Adrenal gland (tissue), 9 donors: ENCODE measurements at regions not wholly inside any gene's neighbourhood (a gene's known extent, or its start where the extent isn't known, plus 50 kb on each side); places are given as distances from the start of the nearest gene placed in this dataset.

ENCODE experiments used
- DNase-seq, 7 donors: peaks; one replicate each; pipeline ENCODE4 v3.0.0-alpha.2; 2019 to 2020
- H3K27ac ChIP-seq, 5 donors: fragments of 200-600 bp; sonication (generic) in 4 of 5; 1 replicate in 3 of 5; 2 replicates in 2 of 5; pipeline versions ENCODE4 v1.5.1 to v1.8.0; 2016 to 2020; ENCODE audit warnings: mild to moderate bottlenecking in 1 of 5
- H3K27me3 ChIP-seq: fragments of 200-600 bp; 2 replicates; pipeline ENCODE4 v1.8.0; 2021
- H3K36me3 ChIP-seq, 2 donors: fragments of 200-600 bp; replicated peaks in 1 of 2; 1 replicate in 1 of 2; 2 replicates in 1 of 2; pipeline versions ENCODE4 v1.5.1 to v1.8.0; 2018 to 2022
- H3K4me1 ChIP-seq, 2 donors: fragments of 200-600 bp; replicated peaks in 1 of 2; 1 replicate in 1 of 2; 2 replicates in 1 of 2; pipeline versions ENCODE4 v1.5.1 to v1.8.0; 2018 to 2021
- H3K4me3 ChIP-seq, 4 donors: fragments of 200-600 bp; sonication (generic) in 3 of 4; one replicate each; pipeline ENCODE4 v1.5.1; 2016 to 2018
- H3K9me3 ChIP-seq, 3 donors: fragments of 200-600 bp; sonication (generic) in 1 of 3; replicated peaks in 1 of 3; 1 replicate in 2 of 3; 2 replicates in 1 of 3; pipeline versions ENCODE4 v1.5.1 to v1.8.0; 2016 to 2021
- CTCF ChIP-seq, 6 experiments: fragments of 450-650 bp in 4 of 6; fragments of 200-600 bp in 2 of 6; sonication (generic) in 1 of 6; IDR thresholded peaks; 1 replicate in 5 of 6; 2 replicates in 1 of 6; pipeline versions ENCODE4 v1.5.1 to v1.8.0; 2016 to 2021; ENCODE audit warnings: antibody characterized with exemption in 6 of 6, mild to moderate bottlenecking in 2 of 6, moderate library complexity in 1 of 6
- POLR2A ChIP-seq, 2 donors: fragments of 450-650 bp; IDR thresholded peaks; one replicate each; pipeline ENCODE4 v1.6.1; 2017; ENCODE audit warnings: antibody characterized with exemption in 2 of 2, mild to moderate bottlenecking in 2 of 2, moderate library complexity in 1 of 2
- WGBS, 4 donors: extraction: QIAGEN DNeasy Blood & Tissue Kit in 2 of 4; methylation state at CpG; one replicate each; pipeline versions ENCODE4 v1.1.5 to v1.1.7; 2013 to 2017; 5-methylcytosine and 5-hydroxymethylcytosine counted together
- intact Hi-C, 2 donors: fragments of 100-400 bp; cut with DNase I; formaldehyde crosslinking; loops; one replicate each; pipeline versions ENCODE4 v1.14.1 to v1.15.0; 2022 to 2023
- donor health status: healthy with polysubstance abuse.
- donor health status: Bipolar disorder and iron deficiency.
- donor health status: DM: yes; HTN: yes; CAD: no.
- donor health status: DM: no; HTN: no; CAD: no.
- donor health status: DM: no; HTN: no; CAD: no.

- Histone ChIP-seq H3K9me3 (no peaks in the 10 kb centered on the region), H3K4me3 (no peak overlapping the region), H3K36me3 (no peaks in the 10 kb centered on the region), H3K27ac (no peak overlapping the region), H3K4me1 (peaks cover 0 to 10% of the 10 kb centered on the region in 2 donors), H3K27me3 (no peaks in the 10 kb centered on the region)
- no peak for TF ChIP-seq POLR2A (IDR thresholded peaks at IDR 0.05)
- no peak for TF ChIP-seq CTCF (IDR thresholded peaks at IDR 0.05)
- 63 to 77% (median 69%) methylated on average over 1 of the region's 1 CpG for WGBS, 4 donors
- no peak for DNase-seq
- intact Hi-C loops, result no loop called here
These were observed 155.6 kb upstream of the VLDLR start for GRCh38 chr9:2465921-2466460.

GRCh38 chr9:2466703-2467102, 154.9 kb upstream of the VLDLR start:
- intact Hi-C loops, result no loop called here
- Histone ChIP-seq H3K36me3 (no peaks in the 10 kb centered on the region), H3K27ac (no peak overlapping the region), H3K9me3 (no peaks in the 10 kb centered on the region), H3K4me3 (no peak overlapping the region), H3K4me1 (peaks cover 0 to 10% of the 10 kb centered on the region in 2 donors), H3K27me3 (no peaks in the 10 kb centered on the region)
- no peak for DNase-seq
- no peak for TF ChIP-seq POLR2A (IDR thresholded peaks at IDR 0.05)
- TF ChIP-seq CTCF (IDR thresholded peaks at IDR 0.05), result no peak
- WGBS, 4 donors, result 74 to 84% (median 77%) methylated on average over 6 of the region's 6 CpGs

- intact Hi-C loops, result no loop called here
- DNase-seq, result peak; percentile 27 to 73 (median 32)
- no peaks in the 10 kb centered on the region for H3K9me3 ChIP-seq
- peaks cover 0 to 10% of the 10 kb centered on the region in 2 donors for H3K4me1 ChIP-seq
- no peak overlapping the region for H3K4me3 ChIP-seq
- no peak overlapping the region for H3K27ac ChIP-seq
- H3K36me3 ChIP-seq, result no peaks in the 10 kb centered on the region
- TF ChIP-seq CTCF (IDR thresholded peaks at IDR 0.05) (peak in 1 of 6 experiments; percentile 8), POLR2A (IDR thresholded peaks at IDR 0.05) (no peak)
- WGBS, 4 donors, result 45 to 60% (median 58%) methylated on average over 6 of the region's 6 CpGs
- no peaks in the 10 kb centered on the region for H3K27me3 ChIP-seq
These were observed 151.8 kb upstream of the VLDLR start for GRCh38 chr9:2469681-2470221.

GRCh38 chr9:2473681-2474080, 147.9 kb upstream of the VLDLR start:
- H3K4me1 ChIP-seq, result peaks cover 0 to 10% of the 10 kb centered on the region in 2 donors
- H3K27ac ChIP-seq, result no peak overlapping the region
- intact Hi-C loops, result no loop called here
- WGBS, 4 donors, result 82 to 91% (median 88%) methylated on average over 1 of the region's 1 CpG
- H3K27me3 ChIP-seq, result no peaks in the 10 kb centered on the region
- H3K4me3 ChIP-seq, result no peak overlapping the region
- TF ChIP-seq CTCF (IDR thresholded peaks at IDR 0.05), result no peak
- TF ChIP-seq POLR2A (IDR thresholded peaks at IDR 0.05), result no peak
- no peaks in the 10 kb centered on the region for H3K36me3 ChIP-seq
- no peak for DNase-seq
- no peaks in the 10 kb centered on the region for H3K9me3 ChIP-seq
